Stimulated activated CD4-positive, alpha-beta T cell treated with anti-CD3 and anti-CD28 coated beads, Interleukin-2, amount 100 ng/mL, for 24 hours (primary cell): ENCODE measurements at regions not wholly inside any gene's neighbourhood (a gene's known extent, or its start where the extent isn't known, plus 50 kb on each side); places are given as distances from the start of the nearest gene placed in this dataset.

Source experiments
- DNase-seq, 2 donors: peaks; one replicate each; pipeline ENCODE4 v3.0.0-alpha.2; 2020

- DNase-seq: no peak
Observed at GRCh38 chr2:20108655-20109396, 57.4 kb upstream of the LAPTM4A start.

DNA sequence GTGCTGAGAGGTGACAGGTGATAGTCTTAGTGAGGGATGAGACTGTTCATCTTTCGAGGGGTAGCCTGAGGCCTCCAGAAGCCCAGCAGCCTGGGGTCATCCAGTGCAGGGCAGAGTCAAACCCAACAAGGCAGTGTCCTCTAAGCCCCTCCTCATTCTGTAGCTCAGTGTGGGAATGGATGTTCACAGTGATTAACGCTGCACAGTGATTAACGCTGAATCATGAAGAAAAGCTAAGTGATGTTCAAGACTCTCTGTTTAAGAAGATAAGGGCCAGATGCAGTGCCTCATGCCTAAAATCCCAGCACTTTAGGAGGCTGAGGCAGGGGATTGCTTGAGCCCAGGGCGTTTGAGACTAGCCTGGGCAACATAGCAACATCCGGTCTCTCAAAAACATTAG is 56.3 kb upstream of the LAPTM4A start:
- DNase-seq: no peak

- no peak for DNase-seq
Observed at GRCh38 chr2:20107352-20107751, 55.9 kb upstream of the LAPTM4A start.

GRCh38 chr2:20106746-20107145 is 55.3 kb upstream of the LAPTM4A start:
- DNase-seq: peak; percentile 20 to 49

- no peak for DNase-seq
Observed at GRCh38 chr2:20104900-20105545, 53.6 kb upstream of the LAPTM4A start.

- no peak for DNase-seq
Observed at GRCh38 chr2:20103530-20103929, 52.1 kb upstream of the LAPTM4A start.
